KBM-7 (cell line): ENCODE measurements at regions not wholly inside any gene's neighbourhood (a gene's known extent, or its start where the extent isn't known, plus 50 kb on each side); places are given as distances from the start of the nearest gene placed in this dataset.

Experiments
- DNase-seq: peaks from one replicate; pipeline ENCODE4 v3.0.0-alpha.2; 2015
- in situ Hi-C: fragments of 300-500 bp; cut with MboI; formaldehyde crosslinking; loops from 2 replicates; pipeline ENCODE4 v1.14.3; 2020; ENCODE audit warnings: low sequenced_read_pairs, low pct_unique_long_range_greater_than_20kb, mixed read lengths

DNA sequence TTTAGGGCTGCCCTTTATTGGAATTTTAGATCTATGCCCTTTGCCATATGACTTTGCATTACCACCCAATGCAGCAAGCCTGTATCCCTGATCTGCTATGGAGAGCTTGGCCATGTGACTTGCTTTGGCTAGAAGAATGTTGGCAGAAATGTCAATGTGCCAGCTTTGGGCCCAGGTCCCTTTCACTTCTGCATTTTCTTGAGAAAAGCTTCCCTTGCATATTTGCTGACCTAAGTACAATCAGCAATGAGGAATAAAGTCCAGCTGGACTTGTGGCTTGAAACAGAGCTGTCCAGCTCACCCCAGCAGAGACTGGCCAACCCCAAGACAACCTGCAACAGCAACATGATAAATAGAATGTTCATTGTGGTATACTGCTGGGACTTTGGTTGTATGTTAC is 135.9 kb downstream of the PAH start:
- no peak for DNase-seq
- in situ Hi-C loops = no loop called here

DNA sequence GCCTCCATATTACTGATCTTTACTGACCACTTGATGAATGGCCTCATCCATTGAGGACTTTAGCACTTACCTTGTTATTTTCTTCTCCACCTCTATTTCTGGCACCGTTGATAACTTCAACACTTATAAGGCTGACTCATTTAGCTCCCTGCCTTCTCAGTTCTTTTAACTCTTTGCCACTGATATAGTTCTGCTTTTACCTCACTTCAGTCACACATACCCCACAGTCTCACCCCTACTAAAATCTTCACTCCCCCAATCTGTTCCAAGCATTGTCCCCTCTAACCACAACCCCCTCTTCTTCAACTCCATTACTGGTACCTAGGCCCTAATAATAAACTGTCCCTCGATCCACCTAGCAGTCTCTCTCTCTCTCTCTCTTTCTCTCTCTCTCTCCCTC is 141.0 kb downstream of the PAH start:
- no peak for DNase-seq
- in situ Hi-C loops = no loop called here

DNA sequence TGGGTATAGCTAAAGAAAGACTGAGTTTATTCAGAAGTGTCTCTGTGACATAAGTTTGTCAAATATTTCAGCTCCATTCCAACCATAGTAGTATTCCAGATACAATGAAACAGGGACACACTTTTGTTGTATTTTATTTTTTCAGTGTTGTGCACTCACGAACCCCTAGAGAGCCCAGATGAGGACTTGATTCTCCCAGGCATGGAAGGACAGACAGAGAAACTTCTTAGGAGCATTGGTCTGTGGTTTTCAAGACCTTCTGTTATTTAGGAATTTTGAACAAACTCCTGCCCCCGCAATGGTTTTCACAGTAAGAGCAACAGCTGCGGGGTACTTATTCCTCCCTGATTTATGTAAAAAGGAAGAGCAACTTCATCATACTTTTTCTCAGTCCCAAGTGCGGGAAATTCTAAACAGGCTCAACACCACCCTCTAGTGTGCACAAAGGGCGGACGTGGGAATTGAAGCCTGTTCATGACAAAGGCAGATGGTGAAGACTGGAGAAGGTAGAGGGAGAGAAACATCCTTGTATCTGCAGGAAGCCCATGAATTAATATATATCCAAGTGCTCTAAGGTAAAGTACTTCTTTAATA is 147.6 kb downstream of the PAH start:
- in situ Hi-C loops = no loop called here
- DNase-seq = peak; percentile 72

DNA sequence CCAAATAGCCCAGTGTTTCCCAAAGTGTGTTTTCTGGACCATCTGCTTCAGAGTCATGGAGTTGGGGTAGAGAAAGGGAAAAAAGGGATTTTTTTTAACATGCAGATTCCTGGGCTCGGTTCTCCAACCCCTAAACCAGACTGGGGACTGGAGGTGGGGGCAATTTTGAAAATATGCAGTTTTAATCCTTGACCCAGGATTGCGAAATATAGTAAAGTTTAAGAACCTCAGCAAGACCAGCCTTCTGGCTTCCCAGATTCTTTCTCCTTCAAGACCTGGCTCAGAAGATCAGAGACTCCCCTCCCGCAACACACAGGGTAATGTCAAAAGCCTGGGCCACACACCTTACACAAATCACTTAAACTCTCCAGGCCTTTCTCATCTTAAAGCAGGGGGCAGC is 150.1 kb downstream of the PAH start:
- DNase-seq = no peak
- in situ Hi-C loops = no loop called here

DNA sequence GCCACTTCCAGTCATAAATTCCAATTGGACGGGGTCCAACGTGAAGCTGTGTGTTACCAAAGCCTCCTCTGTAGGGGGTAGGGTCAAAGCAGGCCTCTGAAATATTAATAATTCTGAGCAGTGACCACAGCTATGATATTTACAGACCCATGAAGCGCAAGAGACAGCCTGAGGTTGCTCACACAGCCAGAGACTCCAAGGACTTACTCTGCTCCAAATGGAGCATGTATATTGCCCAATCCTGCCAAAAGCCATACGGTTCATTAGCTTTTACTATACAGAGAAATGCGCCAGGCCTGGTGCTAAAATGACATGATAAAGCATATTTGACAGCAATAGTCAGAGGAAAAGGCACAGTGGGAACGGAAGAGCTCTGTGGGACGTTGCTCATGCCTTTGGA is 151.3 kb downstream of the PAH start:
- no peak for DNase-seq
- in situ Hi-C loops = no loop called here

DNA sequence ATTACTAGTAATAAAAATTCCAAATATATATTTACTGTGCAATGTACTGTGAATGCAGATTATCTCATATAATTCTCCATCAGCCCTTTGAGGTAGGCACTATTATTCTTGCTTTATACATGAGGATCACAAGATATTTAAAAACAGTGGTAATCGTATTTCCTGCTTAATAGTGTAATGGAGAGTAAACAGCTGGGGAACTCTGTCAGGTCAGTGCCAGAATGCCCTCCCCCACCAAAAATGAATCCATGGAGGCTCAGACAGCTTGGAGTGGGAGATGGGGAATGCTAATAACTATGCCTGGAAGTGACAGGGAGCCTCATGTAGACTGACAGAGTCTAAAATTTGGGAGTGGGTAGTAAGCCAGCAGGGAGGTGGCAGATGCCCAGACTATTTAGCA is 153.6 kb downstream of the PAH start:
- in situ Hi-C loops = no loop called here
- no peak for DNase-seq

DNA sequence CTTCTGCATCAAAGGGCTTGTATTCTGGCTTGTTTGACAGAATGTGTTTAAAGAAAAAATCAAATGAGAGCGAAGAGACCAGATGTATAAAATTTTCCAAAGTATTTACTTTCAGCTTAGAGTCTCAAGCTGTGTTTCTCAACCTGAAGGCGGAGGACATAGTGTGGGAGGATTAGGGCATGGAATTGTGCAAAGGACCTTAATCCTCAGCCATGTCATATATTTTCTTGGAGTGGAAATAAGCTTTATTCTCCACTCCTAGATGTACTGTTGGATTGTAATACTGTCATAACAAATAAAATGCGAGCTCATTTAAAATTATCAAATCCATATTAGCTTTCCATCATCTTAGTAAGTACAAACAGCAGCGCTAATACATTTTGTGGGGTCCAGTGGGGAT is 154.0 kb downstream of the PAH start:
- in situ Hi-C loops = no loop called here

DNA sequence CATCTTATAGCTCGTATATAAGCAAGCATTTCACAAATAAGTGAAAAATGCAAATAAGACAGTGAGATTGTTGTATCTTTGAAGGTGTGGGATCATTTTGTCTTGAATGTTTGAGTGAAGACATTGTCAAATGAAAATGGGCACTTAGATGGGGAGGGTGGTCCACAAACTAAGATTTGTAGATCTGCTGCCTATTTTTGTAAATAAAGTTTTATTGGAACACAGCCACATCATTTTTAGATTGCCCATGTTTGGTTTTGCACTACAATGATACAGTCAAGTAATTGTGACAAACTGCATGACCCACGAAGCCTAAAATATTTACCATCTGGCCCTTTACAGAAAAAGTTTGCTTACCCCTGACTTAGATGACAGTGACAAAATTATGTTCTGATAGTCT is 156.7 kb downstream of the PAH start:
- in situ Hi-C loops = no loop called here
- DNase-seq = no peak

More for the DNA sequence above, 154.0 kb downstream of the PAH start:
- DNase-seq = no peak

DNA sequence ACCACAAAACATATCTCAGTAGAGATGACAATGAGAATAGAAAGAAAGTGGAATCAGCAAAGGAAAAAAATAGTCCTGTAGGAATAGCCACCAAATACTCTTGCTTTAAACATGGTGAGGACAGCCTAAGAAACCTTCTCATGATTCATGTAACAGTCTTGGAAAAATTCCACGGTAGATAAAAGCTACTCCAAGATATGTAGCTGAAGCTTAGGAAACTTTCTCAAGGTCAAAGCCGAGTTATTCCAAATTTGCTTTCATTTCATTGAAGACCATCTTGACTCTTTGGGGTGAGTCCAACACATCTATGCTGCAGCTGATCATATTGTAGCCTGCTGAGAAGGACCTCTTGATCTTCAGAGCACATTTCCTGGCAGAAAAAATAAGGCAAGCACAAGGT is 157.6 kb downstream of the PAH start:
- DNase-seq = no peak
- in situ Hi-C loops = no loop called here

DNA sequence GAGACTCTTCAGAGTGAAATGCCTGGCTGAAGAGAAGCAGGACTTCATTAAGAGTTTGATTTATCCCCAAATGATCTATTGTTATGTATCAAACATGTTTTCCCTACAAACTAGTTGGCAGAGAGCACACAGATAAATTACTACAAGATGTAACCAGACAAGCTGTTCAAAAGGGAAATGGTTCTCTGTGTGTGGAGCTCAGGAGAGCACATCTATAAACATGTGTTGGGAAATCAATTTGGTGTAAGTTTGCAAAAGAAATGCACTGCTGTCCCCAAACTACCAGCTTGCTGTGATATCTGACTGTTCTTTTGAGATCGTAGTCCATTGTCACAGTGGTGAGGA is 159.2 kb downstream of the PAH start:
- in situ Hi-C loops = no loop called here
- DNase-seq = no peak

DNA sequence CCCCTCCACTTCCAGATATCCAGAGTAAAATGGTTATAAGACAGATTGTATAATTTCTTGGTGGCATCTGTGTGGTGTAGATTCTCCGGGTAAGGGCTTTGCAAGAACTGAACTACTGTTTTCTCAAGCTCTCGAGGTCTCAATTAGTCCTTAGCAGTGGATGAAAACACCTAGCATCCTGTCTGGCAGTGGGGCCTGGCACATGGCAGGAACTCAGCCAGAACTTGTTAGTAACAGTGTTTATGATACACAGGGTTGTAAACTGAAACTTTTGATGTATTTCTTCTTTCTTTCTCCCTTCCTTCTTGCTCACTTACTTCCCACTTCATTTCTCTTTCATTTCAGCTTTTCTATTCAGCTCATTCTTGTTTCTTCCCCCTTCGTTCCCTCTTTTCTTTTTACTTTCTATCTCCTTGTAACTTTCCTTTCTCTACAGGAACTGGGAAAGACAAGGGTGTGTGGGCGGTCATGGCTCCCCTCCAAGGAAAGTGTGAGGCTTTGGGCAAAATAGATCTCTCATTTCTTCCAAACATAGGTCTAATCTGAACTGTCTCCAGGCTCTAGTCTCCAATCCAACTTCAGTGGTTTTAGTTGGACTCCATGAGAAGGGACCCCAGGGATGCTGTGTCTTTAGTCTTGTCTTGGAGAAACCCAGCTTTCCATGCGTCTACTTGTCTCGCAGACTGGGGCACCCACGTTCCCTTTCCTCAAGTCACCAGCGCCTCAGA is 159.7 kb downstream of the PAH start:
- in situ Hi-C loops = no loop called here
- DNase-seq = no peak

DNA sequence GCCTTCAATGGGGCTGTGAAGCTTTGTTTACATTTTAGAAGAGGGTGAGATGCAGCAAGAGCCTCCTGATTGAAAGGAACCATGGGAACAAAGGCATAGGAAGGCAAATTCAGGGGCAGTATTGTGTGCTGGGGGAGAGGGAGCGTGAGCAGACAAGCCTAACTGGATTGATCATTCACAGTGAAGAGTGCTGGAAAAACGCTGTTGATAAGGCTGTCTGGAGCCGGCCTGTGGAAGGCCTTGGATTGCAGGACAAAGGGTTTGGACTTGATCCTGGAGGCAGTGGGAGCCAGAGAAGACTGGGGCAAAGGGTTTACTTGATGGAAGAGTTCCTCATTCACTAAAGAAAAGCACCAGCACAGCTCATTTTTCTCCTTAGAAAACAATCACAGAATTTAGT is 160.5 kb downstream of the PAH start:
- DNase-seq = no peak
- in situ Hi-C loops = no loop called here

DNA sequence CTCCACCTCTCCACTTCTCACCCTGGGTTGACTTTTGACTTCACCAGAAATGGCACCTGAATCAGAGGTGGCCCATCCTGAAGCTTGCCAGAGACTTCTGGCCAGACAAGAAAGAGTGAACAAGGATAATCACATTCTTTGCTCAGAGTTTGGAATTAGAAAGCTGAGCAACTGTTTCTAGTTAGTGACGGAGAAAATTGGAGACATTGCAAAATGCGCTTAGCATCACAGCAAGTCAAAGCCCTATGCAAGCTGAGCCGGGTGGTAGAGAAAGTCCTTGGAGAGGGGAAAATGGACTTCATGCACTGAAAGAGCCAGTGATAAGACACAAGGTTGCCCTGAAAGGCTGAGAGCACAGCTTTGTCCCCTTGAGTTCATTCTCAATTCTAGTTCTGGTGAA is 161.8 kb downstream of the PAH start:
- DNase-seq = no peak
- in situ Hi-C loops = no loop called here

DNA sequence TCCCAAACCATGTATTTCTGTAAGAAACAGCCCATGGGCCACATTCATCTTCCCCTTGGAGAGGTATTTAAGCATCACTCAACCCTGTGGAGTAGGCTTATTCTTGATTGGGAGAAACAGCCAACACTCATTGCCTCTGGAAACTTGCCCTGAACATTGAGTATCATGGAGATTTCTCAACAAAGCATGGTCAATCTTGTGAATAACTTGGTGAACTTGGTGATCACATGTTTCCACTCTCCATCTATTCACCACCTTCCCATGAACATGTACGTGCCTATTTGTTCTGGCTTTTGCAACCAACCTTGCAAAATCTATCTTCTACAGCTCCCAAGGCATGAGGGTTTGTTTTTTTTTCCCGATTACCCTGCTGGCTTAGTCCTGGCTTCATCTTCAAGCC is 163.2 kb downstream of the PAH start:
- DNase-seq = no peak
- in situ Hi-C loops = no loop called here

DNA sequence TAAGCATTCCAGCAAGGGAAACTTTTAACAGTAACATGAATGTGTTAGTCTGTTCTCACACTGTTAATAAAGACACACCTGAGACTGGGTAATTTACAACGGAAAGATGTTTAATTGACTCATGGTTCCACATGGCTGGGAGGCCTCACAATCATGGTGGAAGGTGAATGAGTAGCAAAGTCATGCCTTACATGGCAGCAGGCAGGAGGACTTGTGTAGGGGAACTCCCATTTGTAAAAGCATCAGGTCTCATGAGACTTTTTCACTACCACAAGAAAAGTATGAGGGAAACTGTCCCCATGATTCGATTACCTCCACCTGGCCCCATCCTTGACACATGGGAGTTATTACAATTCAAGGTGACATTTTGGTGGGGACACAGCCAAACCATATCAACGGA is 168.3 kb downstream of the PAH start:
- no peak for DNase-seq
- in situ Hi-C loops = no loop called here

DNA sequence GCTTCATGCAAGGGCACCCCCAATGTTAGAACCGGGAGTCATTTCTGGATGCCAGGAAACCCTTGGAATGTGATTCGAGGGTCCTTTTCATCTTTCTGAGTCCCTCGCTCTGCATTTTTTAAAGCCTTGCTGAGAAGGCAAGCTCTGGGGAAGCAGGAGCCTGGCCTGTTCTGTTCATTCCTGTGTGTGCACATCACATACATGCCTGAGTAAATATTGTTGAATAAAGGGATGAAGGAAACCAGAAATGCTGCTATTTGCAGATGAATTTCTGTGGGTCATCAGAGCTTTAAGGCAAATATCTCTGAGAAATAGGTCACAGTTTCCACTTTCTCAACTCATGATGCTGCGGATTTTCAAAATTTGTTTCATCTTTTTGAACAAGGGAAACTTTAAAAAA is 170.1 kb downstream of the PAH start:
- in situ Hi-C loops = no loop called here
- no peak for DNase-seq

DNA sequence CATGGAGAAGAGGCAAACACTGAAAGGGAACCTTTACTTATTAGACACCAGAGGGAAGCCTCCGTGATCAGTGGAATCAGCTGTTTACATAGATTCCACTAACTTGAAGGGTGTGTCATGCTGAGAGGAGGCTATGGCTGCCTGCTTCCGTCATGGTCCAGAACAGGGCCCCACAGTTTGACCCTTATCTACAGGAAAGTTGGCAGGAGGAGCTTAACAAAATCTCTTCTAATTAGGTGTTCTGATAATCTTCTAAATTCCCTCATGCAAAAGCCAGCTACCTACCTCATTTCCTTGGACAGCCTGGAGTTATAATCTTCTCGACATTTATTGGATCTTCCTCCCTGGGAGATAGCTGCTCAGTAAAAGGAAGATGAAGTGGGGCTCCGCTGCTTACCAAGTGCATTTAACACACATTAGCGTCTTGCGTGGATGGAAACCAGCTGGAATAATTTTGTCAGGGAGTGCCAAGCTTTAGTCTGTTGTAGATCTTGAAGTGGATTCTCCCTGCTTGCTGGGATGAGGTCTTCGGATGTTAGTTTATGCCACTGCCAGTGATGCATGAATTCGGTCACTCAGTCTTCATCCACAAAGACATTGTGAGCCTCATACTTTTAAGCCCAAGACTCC is 171.0 kb downstream of the PAH start:
- no peak for DNase-seq

DNA sequence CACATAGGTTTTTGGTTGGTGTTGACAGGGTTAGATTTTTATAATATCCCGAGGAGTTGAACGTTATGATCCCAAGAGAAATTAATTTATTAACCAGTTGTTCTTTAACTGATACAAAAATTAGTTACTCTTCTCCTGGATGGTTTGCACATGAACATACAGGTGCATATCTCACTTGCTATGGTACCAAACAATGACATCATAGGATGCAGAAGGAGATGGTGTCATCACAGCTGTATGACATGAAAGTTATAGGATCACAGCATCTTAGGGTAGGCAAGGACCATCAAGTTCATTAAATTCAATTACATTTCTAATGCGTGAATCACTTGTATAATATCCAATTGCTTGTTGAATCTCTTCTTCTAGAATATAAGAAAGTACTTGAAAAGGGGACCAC is 175.8 kb downstream of the PAH start:
- DNase-seq = no peak
- in situ Hi-C loops = no loop called here

More for the DNA sequence above, 171.0 kb downstream of the PAH start:
- in situ Hi-C loops = no loop called here

DNA sequence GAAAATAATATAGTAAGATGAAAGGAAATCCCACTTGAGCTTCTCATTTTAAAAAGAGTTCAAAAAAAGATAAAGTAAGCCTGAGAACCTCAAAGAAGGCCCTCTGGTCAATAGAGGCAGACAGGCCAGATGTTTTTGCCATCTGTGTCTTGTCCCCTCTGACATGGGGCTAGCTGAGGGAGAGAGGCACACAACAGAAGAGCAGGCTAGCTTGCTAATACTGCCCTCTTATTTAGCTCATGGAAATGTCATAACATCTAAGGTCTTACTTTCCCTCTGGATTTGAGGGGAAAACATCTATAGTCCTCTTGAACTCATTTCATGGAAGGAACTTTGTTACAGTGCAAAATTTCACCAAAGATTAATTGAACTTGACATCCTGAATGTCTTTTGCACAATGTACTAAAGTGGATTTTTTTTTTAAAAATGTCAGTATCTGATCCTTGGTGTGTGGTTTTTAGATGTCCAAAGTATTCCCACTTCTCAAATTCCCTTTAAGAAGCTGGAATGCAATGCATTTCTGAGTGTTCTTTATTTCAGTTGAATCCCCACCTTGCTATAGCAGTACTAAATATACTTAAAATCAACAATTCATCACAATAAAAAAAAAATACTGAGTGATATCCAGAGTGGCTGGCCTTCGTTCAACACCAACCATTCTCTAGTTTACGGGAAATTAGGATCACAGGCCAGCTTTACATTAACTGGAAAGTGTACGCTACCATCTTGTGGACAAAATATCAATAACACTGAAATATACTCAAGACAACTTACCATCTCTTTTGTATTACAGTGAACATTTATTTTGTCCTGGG is 176.7 kb downstream of the PAH start:
- DNase-seq = peak; percentile 9
- in situ Hi-C loops = no loop called here

DNA sequence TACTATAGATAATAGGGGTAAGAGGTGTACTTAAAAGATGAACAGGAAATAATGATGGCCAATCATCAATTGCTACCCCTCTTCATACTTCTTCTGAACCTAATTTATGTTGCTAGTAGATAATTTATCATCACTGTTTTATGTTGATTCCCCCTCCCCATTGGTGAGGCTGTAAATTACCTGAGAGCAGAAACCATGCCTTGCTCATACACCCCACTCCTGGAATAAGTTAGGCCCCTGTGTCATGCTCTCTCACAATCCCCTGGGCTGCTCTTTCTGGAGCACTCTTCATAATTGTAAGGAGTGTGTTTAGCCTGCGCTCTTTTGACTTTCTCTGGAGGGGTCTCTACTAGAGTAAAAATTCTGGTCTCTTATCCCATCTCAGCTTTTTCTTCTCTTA is 180.7 kb downstream of the PAH start:
- in situ Hi-C loops = no loop called here
- DNase-seq = no peak
